A673 (cell line): ENCODE measurements at regions not wholly inside any gene's neighbourhood (a gene's known extent, or its start where the extent isn't known, plus 50 kb on each side); places are given as distances from the start of the nearest gene placed in this dataset.

Source experiments
- BruUV-seq: library from RNA; stranded (reverse); fragments of 400-500 nt; replicated peaks from 2 replicates; lab custom pipeline; 2021; lab: Mats Ljungman, UMichigan
- CTCF ChIA-PET: fragments of 300-600 bp; sonication (Branson Sonifier 250); formaldehyde crosslinking; loops from one replicate; lab custom pipeline; 2022; ENCODE audit warnings: antibody characterized with exemption; lab: Charles Lee
- POLR2A ChIA-PET: fragments of 300-600 bp; sonication (Branson Sonifier 250); formaldehyde crosslinking; loops from one replicate; lab custom pipeline; 2022; ENCODE audit warnings: antibody characterized with exemption; ENCODE audit not compliant: low non-redundant PET; lab: Charles Lee
- DNase-seq: peaks from one replicate; pipeline ENCODE4 v3.0.0-alpha.2; 2015; ENCODE audit warnings: low spot score
- H3K27ac ChIP-seq: fragments of 200-600 bp; sonication (generic); 2 replicates; pipeline ENCODE4 v1.5.1; 2016; ENCODE audit warnings: mixed run types, low read depth, mild to moderate bottlenecking, mixed read lengths, antibody characterized with exemption, low read length; ENCODE audit not compliant: poor library complexity, severe bottlenecking
- H3K27me3 ChIP-seq: fragments of 200-600 bp; sonication (generic); replicated peaks from 2 replicates; pipeline ENCODE4 v1.6.1; 2017; ENCODE audit warnings: mixed run types, low read depth, mild to moderate bottlenecking, mixed read lengths, antibody characterized with exemption, low read length; ENCODE audit not compliant: insufficient read depth, poor library complexity
- H3K36me3 ChIP-seq: fragments of 200-600 bp; sonication (generic); 2 replicates; pipeline ENCODE4 v1.6.1; 2016; ENCODE audit warnings: mixed run types, mild to moderate bottlenecking, mixed read lengths, antibody characterized with exemption, low read length; ENCODE audit not compliant: insufficient read depth, poor library complexity, severe bottlenecking
- H3K4me1 ChIP-seq: fragments of 200-600 bp; sonication (generic); 2 replicates; pipeline ENCODE4 v1.6.1; 2017; ENCODE audit warnings: mixed run types, mild to moderate bottlenecking, mixed read lengths, antibody characterized with exemption, low read length; ENCODE audit not compliant: insufficient read depth, poor library complexity, severe bottlenecking
- H3K4me3 ChIP-seq: fragments of 200-600 bp; sonication (generic); 2 replicates; pipeline ENCODE4 v1.5.1; 2016; ENCODE audit warnings: low read depth, mixed run types, mild to moderate bottlenecking, mixed read lengths, low read length; ENCODE audit not compliant: poor library complexity, severe bottlenecking
- H3K9me3 ChIP-seq: fragments of 200-600 bp; sonication (generic); 2 replicates; pipeline ENCODE4 v1.6.1; 2016; ENCODE audit warnings: mixed run types, low read depth, mild to moderate bottlenecking, mixed read lengths, antibody characterized with exemption, low read length; ENCODE audit not compliant: poor library complexity, severe bottlenecking
- EZH2 ChIP-seq: fragments of 200-600 bp; sonication (generic); IDR thresholded peaks from 2 replicates; pipeline ENCODE4 v1.6.1; 2017; ENCODE audit warnings: borderline replicate concordance, low read depth, mild to moderate bottlenecking, mixed read lengths, antibody characterized with exemption, low read length; ENCODE audit not compliant: poor library complexity, severe bottlenecking
- intact Hi-C: fragments of 100-400 bp; cut with micrococcal nuclease; formaldehyde crosslinking; loops from one replicate; pipeline ENCODE4 v1.10.0; 2022; ENCODE audit not compliant: unreplicated experiment
- TF ChIP-seq, protein P1 (sequence below): fragments of 300-800, 200-600 bp; sonication (generic); conservative IDR thresholded peaks from 2 replicates; pipeline ENCODE4 v1.5.1; 2017; ENCODE audit warnings: low read depth, mild to moderate bottlenecking, antibody characterized with exemption, low read length, moderate library complexity, mixed read lengths

DNA sequence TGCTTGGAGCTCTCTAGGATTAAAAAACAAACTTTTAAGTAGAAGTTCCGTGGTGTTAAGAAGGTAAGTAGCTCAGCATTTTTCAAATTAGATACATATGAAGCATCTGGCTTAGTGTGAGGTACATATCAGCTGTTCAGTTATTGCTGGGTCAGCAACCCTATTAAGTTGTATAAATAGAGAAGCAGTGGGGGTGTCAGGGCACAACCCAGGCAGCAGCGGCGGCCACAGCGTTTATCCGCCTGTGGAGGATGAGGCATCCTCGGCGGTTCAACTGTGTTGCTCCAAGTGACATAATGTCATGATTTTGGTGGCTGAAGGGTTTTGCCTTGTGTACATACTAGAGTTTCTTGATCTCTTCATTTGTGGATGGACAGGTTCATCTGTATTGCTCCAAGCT, 54.6 kb upstream of the KIF5B start:
- Histone ChIP-seq H3K4me3 (no peak overlapping the region), H3K27me3 (no peaks in the 10 kb centered on the region), H3K4me1 (no peaks in the 10 kb centered on the region), H3K27ac (no peak overlapping the region), H3K9me3 (no peaks in the 10 kb centered on the region), H3K36me3 (no peaks in the 10 kb centered on the region)
- no TSS peak for BruUV-seq
- ChIA-PET POLR2A (no interaction called here), CTCF (no interaction called here)
- DNase-seq: no peak
- no peak for TF ChIP-seq EZH2
- TF ChIP-seq, protein P1, sequence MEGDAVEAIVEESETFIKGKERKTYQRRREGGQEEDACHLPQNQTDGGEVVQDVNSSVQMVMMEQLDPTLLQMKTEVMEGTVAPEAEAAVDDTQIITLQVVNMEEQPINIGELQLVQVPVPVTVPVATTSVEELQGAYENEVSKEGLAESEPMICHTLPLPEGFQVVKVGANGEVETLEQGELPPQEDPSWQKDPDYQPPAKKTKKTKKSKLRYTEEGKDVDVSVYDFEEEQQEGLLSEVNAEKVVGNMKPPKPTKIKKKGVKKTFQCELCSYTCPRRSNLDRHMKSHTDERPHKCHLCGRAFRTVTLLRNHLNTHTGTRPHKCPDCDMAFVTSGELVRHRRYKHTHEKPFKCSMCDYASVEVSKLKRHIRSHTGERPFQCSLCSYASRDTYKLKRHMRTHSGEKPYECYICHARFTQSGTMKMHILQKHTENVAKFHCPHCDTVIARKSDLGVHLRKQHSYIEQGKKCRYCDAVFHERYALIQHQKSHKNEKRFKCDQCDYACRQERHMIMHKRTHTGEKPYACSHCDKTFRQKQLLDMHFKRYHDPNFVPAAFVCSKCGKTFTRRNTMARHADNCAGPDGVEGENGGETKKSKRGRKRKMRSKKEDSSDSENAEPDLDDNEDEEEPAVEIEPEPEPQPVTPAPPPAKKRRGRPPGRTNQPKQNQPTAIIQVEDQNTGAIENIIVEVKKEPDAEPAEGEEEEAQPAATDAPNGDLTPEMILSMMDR: no peak
- intact Hi-C loops: no loop called here

DNA sequence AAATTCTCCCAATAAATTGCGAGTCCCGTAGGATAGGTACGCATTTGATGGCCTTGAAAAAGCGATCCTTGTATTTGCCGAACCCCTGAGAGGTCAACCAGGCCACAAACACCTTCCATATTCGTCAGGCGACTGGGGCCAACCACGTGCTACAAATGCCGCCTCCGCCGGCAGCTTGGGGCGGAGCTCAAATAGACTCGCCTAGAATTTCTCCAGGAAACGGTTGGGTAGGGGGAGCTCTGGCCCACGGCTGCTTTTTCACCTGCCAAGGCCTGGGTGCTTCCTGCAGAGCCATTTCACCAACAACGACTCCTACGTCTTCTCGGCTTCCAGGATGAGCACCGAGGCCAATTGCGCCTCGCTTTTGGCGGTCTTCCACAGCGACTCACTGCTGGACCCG, 53.4 kb upstream of the KIF5B start:
- DNase-seq: no peak
- Histone ChIP-seq H3K36me3 (no peaks in the 10 kb centered on the region), H3K4me1 (no peaks in the 10 kb centered on the region), H3K4me3 (no peak overlapping the region), H3K27me3 (no peaks in the 10 kb centered on the region), H3K9me3 (no peaks in the 10 kb centered on the region), H3K27ac (no peak overlapping the region)
- ChIA-PET CTCF (no interaction called here), POLR2A (interaction anchor here (0.6 kb wide), 1 partner anchor 164 kb away, joined by 3 read pairs; no protein-coding TSS in a partner anchor)
- intact Hi-C loops: no loop called here
- BruUV-seq: no TSS peak
- TF ChIP-seq, protein P1: no peak
- no peak for TF ChIP-seq EZH2
